ENCODE measurements at regions not wholly inside any gene's neighbourhood (a gene's known extent, or its start where the extent isn't known, plus 50 kb on each side); places are given as distances from the start of the nearest gene placed in this dataset.

DNA sequence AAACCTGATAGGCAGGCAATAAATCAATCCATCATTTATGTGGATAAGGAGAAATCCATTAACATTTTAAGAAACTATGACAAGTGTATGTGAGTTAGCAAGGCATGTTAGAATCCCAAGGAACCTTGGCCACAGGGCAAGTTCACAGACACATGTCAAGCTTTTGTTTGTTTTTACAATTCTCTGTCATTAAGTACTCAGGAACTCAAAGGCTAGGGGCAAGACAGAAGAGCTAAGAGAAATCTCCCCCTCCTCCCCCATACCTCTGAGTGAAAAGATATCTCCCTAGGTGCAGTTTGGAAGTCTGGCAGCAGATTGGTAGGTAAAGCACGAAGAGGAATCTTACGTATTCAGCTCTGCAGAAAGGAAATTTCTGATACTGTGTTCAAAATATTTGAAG, 348.1 kb downstream of the IRS1 start:
- TF ChIP-seq POLR2A (IDR thresholded peaks at IDR 0.05; ENCODE audit: low read depth, low read length) (no peak), POLR2AphosphoS5 (IDR thresholded peaks at IDR 0.05; ENCODE audit: low read depth, low read length) (no peak), TAF1 (IDR thresholded peaks at IDR 0.05; ENCODE audit: low read depth, low read length) (no peak), PAX5 (IDR thresholded peaks at IDR 0.05; ENCODE audit: insufficient read depth, low read length, severe bottlenecking) (no peak)
